Natural killer cell (primary cell): ENCODE measurements at regions not wholly inside any gene's neighbourhood (a gene's known extent, or its start where the extent isn't known, plus 50 kb on each side); places are given as distances from the start of the nearest gene placed in this dataset.

Experiments used
- ATAC-seq, 3 donors: fragments of 150-1000 bp in 2 of 3; fragments of 200-7000 bp in 1 of 3; cut with Tn5 transposase; 1 replicate in 1 of 3; 2 replicates in 2 of 3; pipeline ENCODE4 v1.10.0; 2021; ENCODE audit warnings: mild to moderate bottlenecking in 2 of 3, moderate library complexity in 2 of 3
- DNase-seq, 2 donors: peaks; one replicate each; pipeline versions ENCODE4 v3.0.0 to v3.0.0-alpha.2; 2013 to 2021; ENCODE audit warnings: mixed read lengths in 1 of 2
- H3K27ac ChIP-seq: one replicate; pipeline ENCODE4 v1.5.1; 2013; ENCODE audit warnings: mild to moderate bottlenecking, low read length
- H3K27me3 ChIP-seq: one replicate; pipeline ENCODE4 v1.6.1; 2013; ENCODE audit warnings: low read length; ENCODE audit not compliant: control insufficient read depth, insufficient read depth
- H3K36me3 ChIP-seq: one replicate; pipeline ENCODE4 v1.6.1; 2013; ENCODE audit warnings: low read length; ENCODE audit not compliant: control insufficient read depth, insufficient read depth
- H3K4me1 ChIP-seq: one replicate; pipeline ENCODE4 v1.6.1; 2013; ENCODE audit warnings: low read length; ENCODE audit not compliant: control insufficient read depth, insufficient read depth
- H3K4me3 ChIP-seq: one replicate; pipeline ENCODE4 v1.5.1; 2013; ENCODE audit warnings: low read length
- H3K9me3 ChIP-seq: one replicate; pipeline ENCODE4 v1.6.1; 2013; ENCODE audit warnings: low read length; ENCODE audit not compliant: control insufficient read depth, insufficient read depth
- H3K27ac Mint-ChIP-seq, 2 donors: one replicate each; pipeline ENCODE4 v1.8.0; 2022; ENCODE audit warnings: mild to moderate bottlenecking in 2 of 2, mixed read lengths in 2 of 2, moderate library complexity in 1 of 2
- H3K27me3 Mint-ChIP-seq, 2 donors: one replicate each; pipeline ENCODE4 v1.8.0; 2022; ENCODE audit warnings: low read depth in 2 of 2, mixed read lengths in 2 of 2
- H3K36me3 Mint-ChIP-seq: one replicate; pipeline ENCODE4 v1.8.0; 2022; ENCODE audit warnings: mixed read lengths
- H3K4me1 Mint-ChIP-seq, 2 donors: one replicate each; pipeline ENCODE4 v1.8.0; 2022; ENCODE audit warnings: mixed read lengths in 2 of 2
- H3K4me3 Mint-ChIP-seq: one replicate; pipeline ENCODE4 v1.8.0; 2022; ENCODE audit warnings: mild to moderate bottlenecking, moderate library complexity, mixed read lengths
- H3K9me3 Mint-ChIP-seq, 2 donors: one replicate each; pipeline ENCODE4 v1.8.0; 2022; ENCODE audit warnings: mixed read lengths in 2 of 2
- WGBS: methylation state at CpG from one replicate; pipeline ENCODE4 v1.1.7; 2013; ENCODE audit warnings: missing lambda C conversion rate; ENCODE audit not compliant: insufficient coverage; 5-methylcytosine and 5-hydroxymethylcytosine counted together
- intact Hi-C: fragments of 100-400 bp; cut with micrococcal nuclease; formaldehyde crosslinking; loops from one replicate; pipeline ENCODE4 v1.14.2; 2022
- TF ChIP-seq, protein P1 (sequence below): fragments of 200-600 bp; IDR thresholded peaks from one replicate; pipeline ENCODE4 v1.8.0; 2022; ENCODE audit warnings: antibody characterized with exemption

DNA sequence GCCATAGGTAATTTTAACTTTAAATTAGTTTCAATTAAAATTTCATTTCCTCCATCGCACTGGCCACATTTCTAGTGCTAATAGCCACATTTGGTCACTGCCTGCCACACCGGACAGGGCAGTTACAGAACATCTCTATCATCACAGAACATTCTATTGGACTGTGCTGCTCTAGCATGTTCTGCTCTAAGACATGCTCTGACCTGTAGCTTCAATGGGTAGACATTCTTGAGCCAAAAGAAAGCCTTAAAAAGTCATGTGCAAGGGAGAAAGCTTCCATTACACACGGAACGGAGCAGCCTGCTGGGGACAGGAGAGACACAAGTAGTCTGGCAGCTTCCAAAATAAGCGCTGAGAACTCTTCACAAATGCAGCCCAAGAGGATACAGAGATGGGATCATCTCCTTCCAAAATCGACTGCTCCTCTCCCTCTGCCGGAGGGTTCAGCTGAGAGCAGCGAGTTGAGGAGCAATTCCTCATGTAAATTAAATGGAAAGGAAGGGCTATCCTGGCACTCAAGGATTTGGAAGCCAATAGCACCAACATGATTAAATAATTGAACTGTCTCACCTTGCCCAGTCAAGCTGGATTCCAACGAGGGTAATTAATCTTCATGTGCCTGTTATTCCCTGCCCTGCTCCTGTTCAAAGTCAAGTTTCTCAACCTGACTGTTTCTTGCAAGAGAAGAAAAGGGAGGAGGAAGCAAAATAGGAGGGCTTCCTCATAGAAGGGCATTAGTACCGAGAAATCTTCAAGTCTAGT, 336.4 kb upstream of the NOCT start:
- Histone ChIP-seq H3K27ac (no peak overlapping the region), H3K4me3 (no peak overlapping the region), H3K4me1 (no peaks in the 10 kb centered on the region), H3K36me3 (no peaks in the 10 kb centered on the region), H3K9me3 (no peaks in the 10 kb centered on the region), H3K27me3 (no peaks in the 10 kb centered on the region)
- no peak for DNase-seq
- no peaks in the 10 kb centered on the region for H3K36me3 Mint-ChIP-seq
- TF ChIP-seq, protein P1, sequence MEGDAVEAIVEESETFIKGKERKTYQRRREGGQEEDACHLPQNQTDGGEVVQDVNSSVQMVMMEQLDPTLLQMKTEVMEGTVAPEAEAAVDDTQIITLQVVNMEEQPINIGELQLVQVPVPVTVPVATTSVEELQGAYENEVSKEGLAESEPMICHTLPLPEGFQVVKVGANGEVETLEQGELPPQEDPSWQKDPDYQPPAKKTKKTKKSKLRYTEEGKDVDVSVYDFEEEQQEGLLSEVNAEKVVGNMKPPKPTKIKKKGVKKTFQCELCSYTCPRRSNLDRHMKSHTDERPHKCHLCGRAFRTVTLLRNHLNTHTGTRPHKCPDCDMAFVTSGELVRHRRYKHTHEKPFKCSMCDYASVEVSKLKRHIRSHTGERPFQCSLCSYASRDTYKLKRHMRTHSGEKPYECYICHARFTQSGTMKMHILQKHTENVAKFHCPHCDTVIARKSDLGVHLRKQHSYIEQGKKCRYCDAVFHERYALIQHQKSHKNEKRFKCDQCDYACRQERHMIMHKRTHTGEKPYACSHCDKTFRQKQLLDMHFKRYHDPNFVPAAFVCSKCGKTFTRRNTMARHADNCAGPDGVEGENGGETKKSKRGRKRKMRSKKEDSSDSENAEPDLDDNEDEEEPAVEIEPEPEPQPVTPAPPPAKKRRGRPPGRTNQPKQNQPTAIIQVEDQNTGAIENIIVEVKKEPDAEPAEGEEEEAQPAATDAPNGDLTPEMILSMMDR, result no peak
- intact Hi-C loops, result no loop called here
- H3K4me1 Mint-ChIP-seq, result no peaks in the 10 kb centered on the region
- no peak overlapping the region for H3K4me3 Mint-ChIP-seq
- 90% methylated on average over 9 of the region's 10 CpGs for whole genome bisulfite sequencing
- ATAC-seq, result no peak
- no peak overlapping the region for H3K27ac Mint-ChIP-seq
- H3K27me3 Mint-ChIP-seq, result peaks cover 4 to 20% of the 10 kb centered on the region in 2 donors
- no peaks in the 10 kb centered on the region for H3K9me3 Mint-ChIP-seq

DNA sequence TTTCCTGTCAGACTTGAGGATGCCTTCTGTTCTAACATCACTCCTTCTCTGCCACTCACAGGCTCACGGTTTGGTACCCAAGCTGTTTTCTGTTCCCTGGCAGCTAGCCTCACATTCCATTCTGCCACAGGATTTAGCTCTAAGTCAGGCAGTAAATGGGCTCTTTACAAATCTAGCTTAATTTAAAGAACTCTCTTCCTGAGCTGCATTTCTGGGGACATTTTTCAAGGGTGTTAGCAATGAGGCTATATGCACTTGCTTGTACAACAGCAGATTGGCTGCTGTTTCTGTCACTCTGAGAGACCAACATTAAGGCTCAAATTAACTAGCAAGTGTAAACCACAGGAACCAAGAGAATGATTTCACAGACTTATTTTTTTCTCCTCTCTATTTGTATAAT, 337.8 kb upstream of the NOCT start:
- intact Hi-C loops, result no loop called here
- no peak overlapping the region for H3K4me3 ChIP-seq
- H3K4me1 ChIP-seq, result no peaks in the 10 kb centered on the region
- peaks cover 6 to 10% of the 10 kb centered on the region in 2 donors for H3K27me3 Mint-ChIP-seq
- 60% methylated on average over 1 of the region's 1 CpG for WGBS
- no peaks in the 10 kb centered on the region for H3K9me3 ChIP-seq
- H3K27ac ChIP-seq, result no peak overlapping the region
- no peaks in the 10 kb centered on the region for H3K27me3 ChIP-seq
- TF ChIP-seq, protein P1, result no peak
- DNase-seq (no peak), ATAC-seq (no peak)
- H3K4me3 Mint-ChIP-seq, result no peak overlapping the region
- H3K36me3 ChIP-seq, result no peaks in the 10 kb centered on the region
- no peaks in the 10 kb centered on the region for H3K4me1 Mint-ChIP-seq
- H3K36me3 Mint-ChIP-seq, result no peaks in the 10 kb centered on the region
- no peaks in the 10 kb centered on the region for H3K9me3 Mint-ChIP-seq
- no peak overlapping the region for H3K27ac Mint-ChIP-seq

DNA sequence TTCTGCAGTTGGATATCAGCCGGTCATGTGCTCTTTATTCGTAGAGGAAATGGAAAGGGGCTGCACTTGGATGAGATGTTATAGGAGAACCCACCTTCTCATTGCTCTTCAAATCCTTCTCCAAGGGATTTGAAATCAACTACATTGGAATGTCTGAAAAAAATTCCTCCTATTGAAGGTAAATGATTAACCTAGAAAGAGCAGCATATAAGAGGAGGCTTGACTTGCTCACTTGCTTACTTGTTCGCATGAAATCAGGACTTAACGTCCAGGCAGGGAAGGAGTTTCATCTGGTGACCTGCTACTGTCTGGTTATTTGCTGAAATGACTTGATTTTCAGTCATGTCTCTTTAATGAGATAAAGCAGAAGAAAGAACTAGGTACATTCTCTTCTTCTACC, 338.4 kb upstream of the NOCT start:
- H3K27ac ChIP-seq, result no peak overlapping the region
- H3K4me1 ChIP-seq, result no peaks in the 10 kb centered on the region
- TF ChIP-seq, protein P1, result no peak
- H3K4me3 ChIP-seq, result no peak overlapping the region
- DNase-seq, result no peak
- no peak for ATAC-seq
- intact Hi-C loops, result no loop called here
- WGBS, result 100% methylated on average over 2 of the region's 4 CpGs
- H3K9me3 Mint-ChIP-seq, result no peaks in the 10 kb centered on the region
- H3K4me3 Mint-ChIP-seq, result no peak overlapping the region
- no peaks in the 10 kb centered on the region for H3K4me1 Mint-ChIP-seq
- no peaks in the 10 kb centered on the region for H3K27me3 ChIP-seq
- no peaks in the 10 kb centered on the region for H3K36me3 Mint-ChIP-seq
- no peaks in the 10 kb centered on the region for H3K36me3 ChIP-seq
- H3K27ac Mint-ChIP-seq, result no peak overlapping the region
- no peaks in the 10 kb centered on the region for H3K9me3 ChIP-seq
- peaks cover 4% of the 10 kb centered on the region in 2 donors for H3K27me3 Mint-ChIP-seq

DNA sequence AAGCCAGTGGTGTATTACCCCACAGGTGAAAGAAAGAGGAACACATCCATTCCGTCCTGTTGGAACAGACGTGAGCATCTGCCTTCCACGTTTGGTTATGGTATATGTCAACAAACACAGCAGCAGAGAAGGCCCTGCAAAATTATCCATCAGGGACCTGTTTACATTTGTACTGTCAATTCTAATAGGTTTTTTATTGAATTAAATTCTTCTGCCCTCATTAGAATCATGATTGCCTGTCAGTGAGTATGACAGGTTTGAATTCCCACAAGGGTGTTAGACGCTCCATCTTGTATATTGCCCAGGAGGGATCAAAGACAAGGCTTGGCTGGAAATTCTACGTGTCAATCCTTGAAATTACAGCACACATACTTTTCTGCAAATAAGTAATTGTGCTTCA, 339.9 kb upstream of the NOCT start:
- Histone ChIP-seq H3K27me3 (no peaks in the 10 kb centered on the region), H3K27ac (no peak overlapping the region), H3K4me3 (no peak overlapping the region), H3K4me1 (no peaks in the 10 kb centered on the region), H3K36me3 (no peaks in the 10 kb centered on the region), H3K9me3 (no peaks in the 10 kb centered on the region)
- intact Hi-C loops, result no loop called here
- DNase-seq (no peak), ATAC-seq (no peak)
- Mint-ChIP-seq H3K36me3 (no peaks in the 10 kb centered on the region), H3K4me1 (no peaks in the 10 kb centered on the region), H3K4me3 (no peak overlapping the region), H3K9me3 (peaks cover 0 to 4% of the 10 kb centered on the region in 2 donors), H3K27me3 (peaks cover 0 to 2% of the 10 kb centered on the region in 2 donors), H3K27ac (no peak overlapping the region)
- TF ChIP-seq, protein P1, result no peak
- WGBS, result 91% methylated on average over 5 of the region's 5 CpGs
